H1 (cell line): ENCODE measurements at regions not wholly inside any gene's neighbourhood (a gene's known extent, or its start where the extent isn't known, plus 50 kb on each side); places are given as distances from the start of the nearest gene placed in this dataset.

Experiments
- POLR2A ChIP-seq, 2 experiments: IDR thresholded peaks; 1 replicate in 1 of 2; 2 replicates in 1 of 2; pipeline ENCODE4 v1.6.1; 2011; ENCODE audit warnings: low read depth in 2 of 2, low read length in 2 of 2, mild to moderate bottlenecking in 2 of 2; ENCODE audit errors: control extremely low read depth in 1 of 2
- POLR2AphosphoS5 ChIP-seq: IDR thresholded peaks from 2 replicates; pipeline ENCODE4 v1.6.1; 2011; ENCODE audit warnings: low read depth, low read length
- RFX5 ChIP-seq: IDR thresholded peaks from 2 replicates; pipeline ENCODE4 v1.6.1; 2011; ENCODE audit warnings: low read depth, low read length, improper control_type of control experiment, borderline replicate concordance
- SRF ChIP-seq: IDR thresholded peaks from 2 replicates; pipeline ENCODE4 v1.6.1; 2011; ENCODE audit warnings: mild to moderate bottlenecking, low read depth, low read length, moderate library complexity

DNA sequence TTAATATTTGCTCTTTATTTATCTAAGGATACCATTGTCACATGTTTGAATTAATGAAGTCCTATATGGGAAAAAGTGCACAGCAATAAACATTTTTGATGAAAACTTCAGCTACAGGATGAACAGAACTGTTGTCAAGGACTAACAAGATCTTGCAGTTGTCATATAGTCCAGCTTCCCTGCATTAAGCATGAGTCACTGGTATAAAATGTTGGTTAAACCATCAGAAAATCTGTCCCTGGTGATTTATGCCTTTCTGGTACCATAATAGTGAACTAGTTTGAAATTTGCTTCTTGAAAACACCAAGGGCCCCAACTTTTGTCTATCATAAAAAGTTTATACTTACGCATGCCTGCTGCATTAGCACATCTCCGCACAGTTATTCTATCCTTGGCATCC, 60.4 kb upstream of the RSPO3 start (continued):
- TF ChIP-seq POLR2A (IDR thresholded peaks at IDR 0.05; ENCODE audit: control extremely low read depth in 1 of 2, low read depth in 2 of 2, low read length in 2 of 2), result no peak
- no peak for TF ChIP-seq POLR2AphosphoS5
- no peak for TF ChIP-seq RFX5
- TF ChIP-seq SRF, result no peak
